ENCODE measurements at regions not wholly inside any gene's neighbourhood (a gene's known extent, or its start where the extent isn't known, plus 50 kb on each side); places are given as distances from the start of the nearest gene placed in this dataset.

GRCh38 chr14:51422704-51423103 lies 182.7 kb downstream of the TMX1 start:
- peaks cover 2% of the 10 kb centered on the region for H3K4me1 Mint-ChIP-seq
- peaks cover 16% of the 10 kb centered on the region for H3K9me3 Mint-ChIP-seq
- no peak for DNase-seq (ENCODE audit: low spot score in 2 of 2, unreplicated experiment in 2 of 2)
- no peak overlapping the region for H3K27ac Mint-ChIP-seq
- no peak for TF ChIP-seq CTCF (IDR thresholded peaks at IDR 0.05; ENCODE audit: unreplicated experiment)
- H3K36me3 Mint-ChIP-seq = no peaks in the 10 kb centered on the region
- H3K27me3 Mint-ChIP-seq (ENCODE audit: low read depth) = no peaks in the 10 kb centered on the region
- no peak overlapping the region for H3K4me3 Mint-ChIP-seq

GRCh38 chr14:51424041-51424440 lies 184.0 kb downstream of the TMX1 start:
- H3K27ac Mint-ChIP-seq = no peak overlapping the region
- H3K4me1 Mint-ChIP-seq = peaks cover 2% of the 10 kb centered on the region
- TF ChIP-seq CTCF (IDR thresholded peaks at IDR 0.05; ENCODE audit: unreplicated experiment) = no peak
- H3K27me3 Mint-ChIP-seq (ENCODE audit: low read depth) = no peaks in the 10 kb centered on the region
- no peak overlapping the region for H3K4me3 Mint-ChIP-seq
- H3K9me3 Mint-ChIP-seq = peaks cover 12% of the 10 kb centered on the region
- H3K36me3 Mint-ChIP-seq = no peaks in the 10 kb centered on the region
- no peak for DNase-seq (ENCODE audit: low spot score in 2 of 2, unreplicated experiment in 2 of 2)

GRCh38 chr14:51424561-51425251 lies 184.7 kb downstream of the TMX1 start:
- TF ChIP-seq CTCF (IDR thresholded peaks at IDR 0.05; ENCODE audit: unreplicated experiment) = no peak

GRCh38 chr14:51428981-51429380 lies 188.9 kb downstream of the TMX1 start:
- DNase-seq (ENCODE audit: low spot score in 2 of 2, unreplicated experiment in 2 of 2) = no peak
- H3K9me3 Mint-ChIP-seq = no peaks in the 10 kb centered on the region
- no peaks in the 10 kb centered on the region for H3K27me3 Mint-ChIP-seq (ENCODE audit: low read depth)
- H3K4me3 Mint-ChIP-seq = no peak overlapping the region
- TF ChIP-seq CTCF (IDR thresholded peaks at IDR 0.05; ENCODE audit: unreplicated experiment) = no peak
- H3K4me1 Mint-ChIP-seq = peaks cover 9% of the 10 kb centered on the region
- no peaks in the 10 kb centered on the region for H3K36me3 Mint-ChIP-seq
- no peak overlapping the region for H3K27ac Mint-ChIP-seq

More at GRCh38 chr14:51424561-51425251, 184.7 kb downstream of the TMX1 start:
- no peak for DNase-seq (ENCODE audit: low spot score in 2 of 2, unreplicated experiment in 2 of 2)
- Mint-ChIP-seq H3K9me3 (peaks cover 6% of the 10 kb centered on the region), H3K4me3 (no peak overlapping the region), H3K4me1 (peaks cover 2% of the 10 kb centered on the region), H3K36me3 (no peaks in the 10 kb centered on the region), H3K27ac (peak overlapping the region; percentile 5), H3K27me3 (ENCODE audit: low read depth) (no peaks in the 10 kb centered on the region)

GRCh38 chr14:51430079-51430478 lies 190.0 kb downstream of the TMX1 start:
- no peak for DNase-seq (ENCODE audit: low spot score in 2 of 2, unreplicated experiment in 2 of 2)
- Mint-ChIP-seq H3K27me3 (ENCODE audit: low read depth) (no peaks in the 10 kb centered on the region), H3K4me3 (no peak overlapping the region), H3K4me1 (peaks cover 9% of the 10 kb centered on the region), H3K36me3 (no peaks in the 10 kb centered on the region), H3K27ac (no peak overlapping the region), H3K9me3 (no peaks in the 10 kb centered on the region)
- TF ChIP-seq CTCF (IDR thresholded peaks at IDR 0.05; ENCODE audit: unreplicated experiment) = no peak
